ENCODE measurements at regions not wholly inside any gene's neighbourhood (a gene's known extent, or its start where the extent isn't known, plus 50 kb on each side); places are given as distances from the start of the nearest gene placed in this dataset.

GRCh38 chr14:21874946-21875345 lies 201.3 kb upstream of the OR4E1 start:
- no peaks in the 10 kb centered on the region for H3K27me3 Mint-ChIP-seq
- DNase-seq (peak in 6 of 35 experiments; percentile 6 to 57 (median 14)), ATAC-seq (replicated peaks in 1 of 4) (peak; percentile 60 to 91 (median 78))
- ChIA-PET POLR2A (no interaction called here), CTCF (interaction anchor here in 1 of 2 donors (0.6 kb wide), 1 partner anchor 30 kb away, joined by 3 read pairs; no protein-coding TSS in a partner anchor)
- H3K4me3 Mint-ChIP-seq: peak overlapping the region in 2 of 3 donors; percentile 46 to 68
- no peaks in the 10 kb centered on the region for H3K36me3 ChIP-seq (ENCODE audit: control insufficient read depth in 2 of 2, extremely low read depth in 1 of 2, insufficient read depth in 1 of 2, low read length in 1 of 2)
- H3K27ac Mint-ChIP-seq: peak overlapping the region; percentile 83 to 88
- H3K9me3 ChIP-seq: no peaks in the 10 kb centered on the region
- H3K4me1 Mint-ChIP-seq: peaks cover 36 to 50% (median 47%) of the 10 kb centered on the region in 3 donors
- peak overlapping the region; percentile 42 for H3K27ac ChIP-seq (ENCODE audit: low read length)
- peaks cover 0 to 4% (median 0%) of the 10 kb centered on the region in 3 donors for H3K9me3 Mint-ChIP-seq
- no peaks in the 10 kb centered on the region for H3K27me3 ChIP-seq (replicated peaks in 1 of 2; ENCODE audit: control insufficient read depth in 2 of 2, extremely low read depth in 1 of 2, insufficient read depth in 2 of 2, low read length in 1 of 2)
- WGBS (ENCODE audit: insufficient coverage): no CpG with 5 or more reads among the region's 1 CpG
- no peaks in the 10 kb centered on the region for H3K36me3 Mint-ChIP-seq
- peaks cover 12 to 24% of the 10 kb centered on the region in 2 experiments for H3K4me1 ChIP-seq (ENCODE audit: control insufficient read depth in 1 of 2, extremely low read depth in 1 of 2, insufficient read depth in 2 of 2, low read length in 2 of 2)
- no peak overlapping the region for H3K4me3 ChIP-seq (ENCODE audit: control insufficient read depth in 1 of 2, extremely low read depth in 1 of 2, low read length in 1 of 2)

GRCh38 chr14:21874167-21874566 lies 200.5 kb upstream of the OR4E1 start:
- DNase-seq (peak in 5 of 35 experiments; percentile 14 to 44 (median 18)), ATAC-seq (replicated peaks in 1 of 4) (peak; percentile 72 to 88 (median 80))
- CTCF ChIA-PET: interaction anchor here (0.6 to 1.0 kb wide), 4 partner anchors 15 to 62 kb away, joined by 3 read pairs; no protein-coding TSS in a partner anchor
- no CpG with 5 or more reads among the region's 3 CpGs for WGBS (ENCODE audit: insufficient coverage)
- Mint-ChIP-seq H3K27me3 (no peaks in the 10 kb centered on the region), H3K4me3 (peak overlapping the region; percentile 46 to 68 (median 47)), H3K27ac (peak overlapping the region; percentile 83 to 88), H3K9me3 (peaks cover 0 to 4% (median 0%) of the 10 kb centered on the region in 3 donors), H3K4me1 (peaks cover 36 to 52% (median 47%) of the 10 kb centered on the region in 3 donors), H3K36me3 (no peaks in the 10 kb centered on the region)
- Histone ChIP-seq H3K27ac (ENCODE audit: low read length) (peak overlapping the region; percentile 42), H3K9me3 (no peaks in the 10 kb centered on the region), H3K27me3 (replicated peaks in 1 of 2; ENCODE audit: control insufficient read depth in 2 of 2, extremely low read depth in 1 of 2, insufficient read depth in 2 of 2, low read length in 1 of 2) (no peaks in the 10 kb centered on the region), H3K4me1 (ENCODE audit: control insufficient read depth in 1 of 2, extremely low read depth in 1 of 2, insufficient read depth in 2 of 2, low read length in 2 of 2) (peaks cover 12 to 24% of the 10 kb centered on the region in 2 experiments), H3K36me3 (ENCODE audit: control insufficient read depth in 2 of 2, extremely low read depth in 1 of 2, insufficient read depth in 1 of 2, low read length in 1 of 2) (no peaks in the 10 kb centered on the region), H3K4me3 (ENCODE audit: control insufficient read depth in 1 of 2, extremely low read depth in 1 of 2, low read length in 1 of 2) (peak overlapping the region; percentile 7 to 10)
- POLR2A ChIA-PET: interaction anchor here (0.6 to 0.7 kb wide), 2 partner anchors 23 to 1569 kb away, joined by 3 to 5 read pairs; no protein-coding TSS in a partner anchor

DNA sequence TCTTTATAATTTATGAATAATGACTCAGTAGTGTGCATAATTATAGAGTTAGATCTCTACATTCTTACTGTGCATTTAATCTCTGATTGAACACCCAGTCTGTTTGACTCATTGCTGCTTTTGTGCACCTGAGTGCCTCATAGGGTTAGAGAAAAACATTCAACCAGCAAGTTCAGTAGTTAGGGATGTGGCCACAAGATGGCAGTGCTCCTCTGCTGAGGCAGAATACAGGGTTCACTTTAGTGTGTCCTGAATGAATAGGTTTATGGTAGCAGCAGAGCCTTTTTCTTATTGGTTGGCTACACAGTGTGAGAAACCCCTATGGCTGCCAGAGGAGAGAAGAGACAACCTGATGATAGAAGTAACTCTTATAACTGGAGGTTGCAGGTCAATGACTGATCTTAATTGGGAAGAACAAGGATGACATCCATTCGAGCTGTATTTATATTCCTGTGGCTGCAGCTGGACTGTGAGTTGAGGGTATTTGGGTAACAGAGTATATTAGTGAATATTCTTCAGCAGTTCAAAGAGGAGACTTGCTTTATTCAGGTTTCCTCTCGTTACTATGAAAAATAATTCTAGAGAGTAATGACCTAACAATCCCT lies 194.9 kb upstream of the OR4E1 start:
- Histone ChIP-seq H3K9me3 (no peaks in the 10 kb centered on the region), H3K36me3 (ENCODE audit: control insufficient read depth in 2 of 2, extremely low read depth in 1 of 2, insufficient read depth in 1 of 2, low read length in 1 of 2) (no peaks in the 10 kb centered on the region), H3K4me3 (ENCODE audit: control insufficient read depth in 1 of 2, extremely low read depth in 1 of 2, low read length in 1 of 2) (peak overlapping the region in 1 of 2 donors; percentile 31), H3K4me1 (ENCODE audit: control insufficient read depth in 1 of 2, extremely low read depth in 1 of 2, insufficient read depth in 2 of 2, low read length in 2 of 2) (peaks cover 0 to 4% of the 10 kb centered on the region in 2 experiments), H3K27me3 (replicated peaks in 1 of 2; ENCODE audit: control insufficient read depth in 2 of 2, extremely low read depth in 1 of 2, insufficient read depth in 2 of 2, low read length in 1 of 2) (no peaks in the 10 kb centered on the region), H3K27ac (ENCODE audit: low read length) (no peak overlapping the region)
- Mint-ChIP-seq H3K27me3 (peaks cover 0 to 3% of the 10 kb centered on the region in 2 donors), H3K4me3 (peak overlapping the region; percentile 61 to 77 (median 72)), H3K27ac (peak overlapping the region; percentile 76 to 84), H3K9me3 (peaks cover 0 to 4% (median 0%) of the 10 kb centered on the region in 3 donors), H3K36me3 (no peaks in the 10 kb centered on the region), H3K4me1 (peaks cover 23 to 46% (median 28%) of the 10 kb centered on the region in 3 donors)
- ATAC-seq (replicated peaks in 1 of 4): peak; percentile 92 to 95 (median 94)
- WGBS (ENCODE audit: insufficient coverage): 83% methylated on average over 1 of the region's 2 CpGs
- peak; percentile 41 to 84 (median 69) for DNase-seq
- ChIA-PET POLR2A (no interaction called here), CTCF (interaction anchor here (0.6 to 1.1 kb wide), 4 partner anchors 17 to 883 kb away, joined by 3 to 6 read pairs (median 4); no protein-coding TSS in a partner anchor)

DNA sequence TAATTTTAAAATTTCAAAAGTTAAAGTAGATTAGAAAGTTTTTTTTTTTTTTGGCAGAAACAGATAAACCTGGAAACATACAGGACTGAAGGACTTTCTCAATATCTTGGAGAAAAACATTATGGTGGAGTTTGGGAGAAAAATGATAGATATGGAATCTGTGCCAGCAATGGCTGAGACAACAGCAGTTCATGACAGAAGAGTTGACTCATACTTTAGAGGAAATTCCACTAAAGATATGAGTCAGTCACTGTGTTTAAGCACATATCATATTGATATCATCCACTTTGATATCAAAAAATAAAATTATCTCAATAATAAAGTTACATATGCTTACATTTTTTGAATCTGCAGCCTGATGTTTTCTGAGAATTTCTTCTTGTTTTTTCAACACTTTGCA lies 193.9 kb upstream of the OR4E1 start:
- CTCF ChIA-PET: interaction anchor here in 1 of 2 donors (0.7 kb wide), 1 partner anchor 733 kb away, joined by 3 read pairs; no protein-coding TSS in a partner anchor
- POLR2A ChIA-PET: no interaction called here
- no peak for ATAC-seq (replicated peaks in 1 of 4)

GRCh38 chr14:21866479-21866878 lies 192.9 kb upstream of the OR4E1 start:
- Histone ChIP-seq H3K27ac (ENCODE audit: low read length) (no peak overlapping the region), H3K4me1 (ENCODE audit: control insufficient read depth in 1 of 2, extremely low read depth in 1 of 2, insufficient read depth in 2 of 2, low read length in 2 of 2) (peaks cover 0 to 2% of the 10 kb centered on the region in 2 experiments), H3K27me3 (replicated peaks in 1 of 2; ENCODE audit: control insufficient read depth in 2 of 2, extremely low read depth in 1 of 2, insufficient read depth in 2 of 2, low read length in 1 of 2) (no peaks in the 10 kb centered on the region), H3K9me3 (no peaks in the 10 kb centered on the region), H3K36me3 (ENCODE audit: control insufficient read depth in 2 of 2, extremely low read depth in 1 of 2, insufficient read depth in 1 of 2, low read length in 1 of 2) (no peaks in the 10 kb centered on the region), H3K4me3 (ENCODE audit: control insufficient read depth in 1 of 2, extremely low read depth in 1 of 2, low read length in 1 of 2) (no peak overlapping the region)
- Mint-ChIP-seq H3K27ac (peak overlapping the region; percentile 34 to 49), H3K27me3 (peaks cover 0 to 3% of the 10 kb centered on the region in 2 donors), H3K4me1 (peaks cover 17 to 39% (median 18%) of the 10 kb centered on the region in 3 donors), H3K4me3 (no peak overlapping the region), H3K36me3 (no peaks in the 10 kb centered on the region), H3K9me3 (peaks cover 0 to 4% (median 0%) of the 10 kb centered on the region in 3 donors)
- ChIA-PET POLR2A (no interaction called here), CTCF (interaction anchor here in 1 of 2 donors (1.3 kb wide), 1 partner anchor 14 kb away, joined by 5 read pairs; no protein-coding TSS in a partner anchor)
- DNase-seq: no peak
- no peak for ATAC-seq (replicated peaks in 1 of 4)

More for the DNA sequence above, 193.9 kb upstream of the OR4E1 start:
- H3K4me1 ChIP-seq (ENCODE audit: control insufficient read depth in 1 of 2, extremely low read depth in 1 of 2, insufficient read depth in 2 of 2, low read length in 2 of 2): peaks cover 0 to 2% of the 10 kb centered on the region in 2 experiments
- Mint-ChIP-seq H3K9me3 (peaks cover 0 to 4% (median 0%) of the 10 kb centered on the region in 3 donors), H3K4me3 (no peak overlapping the region), H3K27me3 (peaks cover 0 to 3% of the 10 kb centered on the region in 2 donors), H3K4me1 (peaks cover 17 to 40% (median 18%) of the 10 kb centered on the region in 3 donors), H3K27ac (peak overlapping the region in 1 of 2 donors; percentile 63), H3K36me3 (no peaks in the 10 kb centered on the region)
- H3K27me3 ChIP-seq (replicated peaks in 1 of 2; ENCODE audit: control insufficient read depth in 2 of 2, extremely low read depth in 1 of 2, insufficient read depth in 2 of 2, low read length in 1 of 2): no peaks in the 10 kb centered on the region
- H3K9me3 ChIP-seq: no peaks in the 10 kb centered on the region
- no peak for DNase-seq
- no peaks in the 10 kb centered on the region for H3K36me3 ChIP-seq (ENCODE audit: control insufficient read depth in 2 of 2, extremely low read depth in 1 of 2, insufficient read depth in 1 of 2, low read length in 1 of 2)
- H3K4me3 ChIP-seq (ENCODE audit: control insufficient read depth in 1 of 2, extremely low read depth in 1 of 2, low read length in 1 of 2): no peak overlapping the region
- H3K27ac ChIP-seq (ENCODE audit: low read length): no peak overlapping the region

GRCh38 chr14:21863289-21863688 lies 189.7 kb upstream of the OR4E1 start:
- no peak for ATAC-seq (replicated peaks in 1 of 4)
- DNase-seq: no peak
- ChIA-PET POLR2A (no interaction called here), CTCF (interaction anchor here (0.5 to 2.1 kb wide), 3 partner anchors 11 to 707 kb away, joined by 4 to 8 read pairs (median 4); no protein-coding TSS in a partner anchor)
- no peaks in the 10 kb centered on the region for H3K9me3 Mint-ChIP-seq
- Histone ChIP-seq H3K4me3 (ENCODE audit: control insufficient read depth in 1 of 2, extremely low read depth in 1 of 2, low read length in 1 of 2) (peak overlapping the region in 1 of 2 donors; percentile 24), H3K27me3 (replicated peaks in 1 of 2; ENCODE audit: control insufficient read depth in 2 of 2, extremely low read depth in 1 of 2, insufficient read depth in 2 of 2, low read length in 1 of 2) (no peaks in the 10 kb centered on the region), H3K36me3 (ENCODE audit: control insufficient read depth in 2 of 2, extremely low read depth in 1 of 2, insufficient read depth in 1 of 2, low read length in 1 of 2) (no peaks in the 10 kb centered on the region), H3K4me1 (ENCODE audit: control insufficient read depth in 1 of 2, extremely low read depth in 1 of 2, insufficient read depth in 2 of 2, low read length in 2 of 2) (peaks cover 0 to 2% of the 10 kb centered on the region in 2 experiments), H3K9me3 (no peaks in the 10 kb centered on the region), H3K27ac (ENCODE audit: low read length) (no peak overlapping the region)
- no CpG with 5 or more reads among the region's 2 CpGs for WGBS (ENCODE audit: insufficient coverage)
- H3K4me1 Mint-ChIP-seq: peaks cover 12 to 32% (median 16%) of the 10 kb centered on the region in 3 donors
- peaks cover 9 to 10% of the 10 kb centered on the region in 2 donors for H3K27me3 Mint-ChIP-seq
- H3K4me3 Mint-ChIP-seq: peak overlapping the region; percentile 43 to 60 (median 52)
- no peaks in the 10 kb centered on the region for H3K36me3 Mint-ChIP-seq
- H3K27ac Mint-ChIP-seq: peak overlapping the region; percentile 58 to 71

All from T-cell (primary cell).